GM13977 (cell line): ENCODE measurements at regions not wholly inside any gene's neighbourhood (a gene's known extent, or its start where the extent isn't known, plus 50 kb on each side); places are given as distances from the start of the nearest gene placed in this dataset.

ENCODE experiments used
- DNase-seq: peaks from one replicate; pipeline ENCODE4 v3.0.0; 2012; ENCODE audit warnings: low spot score
- CTCF ChIP-seq: IDR thresholded peaks from 2 replicates; pipeline ENCODE4 v1.5.1; 2012; ENCODE audit warnings: mild to moderate bottlenecking, control low read depth; ENCODE audit not compliant: insufficient read depth; ENCODE audit errors: extremely low read depth, missing control alignments
- in situ Hi-C: fragments of 300-500 bp; cut with MboI; formaldehyde crosslinking; loops from one replicate; pipeline ENCODE4 v1.12.0; 2022; ENCODE audit warnings: low sequenced_read_pairs, low pct_unique_long_range_greater_than_20kb, mixed read lengths, inconsistent platforms; ENCODE audit not compliant: unreplicated experiment

DNA sequence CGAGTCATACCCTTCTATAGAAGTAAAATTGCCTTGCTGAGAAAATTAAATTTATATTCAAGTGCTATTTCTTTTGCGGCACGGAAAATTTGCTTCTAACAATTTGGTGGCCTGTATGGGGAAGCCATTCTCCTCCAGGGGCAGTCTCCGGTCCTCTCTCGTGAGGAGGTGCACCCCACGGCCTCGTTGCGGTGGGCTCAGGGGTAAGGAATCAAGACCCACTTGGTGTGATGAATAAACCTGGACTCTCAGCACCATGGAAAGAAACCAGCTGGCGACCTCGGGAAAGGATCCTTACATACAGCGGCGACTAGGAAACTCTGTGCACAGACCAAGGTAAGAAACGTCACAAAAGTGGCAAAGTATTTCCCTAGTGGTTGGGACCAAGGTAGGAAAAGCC, 252.9 kb downstream of the DPY19L2 start:
- no peak for DNase-seq
- in situ Hi-C loops, result no loop called here
- no peak for TF ChIP-seq CTCF

- TF ChIP-seq CTCF, result no peak
- in situ Hi-C loops, result no loop called here
- no peak for DNase-seq
Measured at GRCh38 chr12:63410197-63410596, 258.1 kb downstream of the DPY19L2 start.

- no peak for DNase-seq
- TF ChIP-seq CTCF, result no peak
- in situ Hi-C loops, result no loop called here
Measured at GRCh38 chr12:63406781-63407180, 255.8 kb upstream of the AVPR1A start.

- DNase-seq, result no peak
- in situ Hi-C loops, result no loop called here
- no peak for TF ChIP-seq CTCF
Measured at GRCh38 chr12:63404611-63405010, 253.6 kb upstream of the AVPR1A start.

- no peak for TF ChIP-seq CTCF
- in situ Hi-C loops, result no loop called here
- no peak for DNase-seq
Measured at GRCh38 chr12:63403256-63403655, 252.3 kb upstream of the AVPR1A start.

DNA sequence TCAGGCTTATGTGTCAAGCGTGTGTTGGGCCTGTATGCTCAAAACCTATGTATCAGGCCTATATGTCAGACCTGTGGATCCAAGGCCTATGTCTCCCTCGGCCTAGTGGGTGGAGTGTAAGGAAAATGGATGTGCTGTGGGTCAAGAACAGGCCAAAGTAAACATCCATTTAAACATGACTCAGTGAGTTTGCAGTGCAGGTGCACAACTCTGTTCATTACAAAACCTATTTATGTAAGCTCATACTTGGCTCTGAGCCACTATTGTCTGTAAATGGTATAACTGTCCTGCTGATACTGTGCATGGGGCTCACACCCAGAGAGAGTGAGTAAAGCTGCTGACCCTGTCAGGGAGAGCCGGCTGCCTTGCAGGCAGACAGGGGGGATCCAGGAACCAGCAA, 249.7 kb upstream of the AVPR1A start:
- no peak for DNase-seq
- in situ Hi-C loops, result no loop called here
- TF ChIP-seq CTCF, result no peak

- no peak for TF ChIP-seq CTCF
- in situ Hi-C loops, result no loop called here
- no peak for DNase-seq
Measured at GRCh38 chr12:63400318-63400717, 249.3 kb upstream of the AVPR1A start.
